Fibroblast of villous mesenchyme (primary cell): ENCODE measurements at regions not wholly inside any gene's neighbourhood (a gene's known extent, or its start where the extent isn't known, plus 50 kb on each side); places are given as distances from the start of the nearest gene placed in this dataset.
"Not testable (repeated sequence)": the region's sequence is repeated elsewhere in the genome, so short reads cannot be mapped to it uniquely, and the experiment has no call there.

Experiments
- DNase-seq: peaks from one replicate; pipeline ENCODE4 v3.0.0-alpha.2; 2010; ENCODE audit warnings: low read depth
- H3K4me3 ChIP-seq: 2 replicates; pipeline ENCODE4 v1.5.1; 2011; ENCODE audit warnings: low read depth, mild to moderate bottlenecking, low read length
- TF ChIP-seq, protein P1 (sequence below): IDR thresholded peaks from 2 replicates; pipeline ENCODE4 v1.5.1; 2012; ENCODE audit warnings: low read depth, mild to moderate bottlenecking, low read length; ENCODE audit not compliant: insufficient read depth

GRCh38 chr22:34841911-34842310 lies 224.0 kb upstream of the ISX start:
- DNase-seq: no peak
- H3K4me3 ChIP-seq: no peak overlapping the region
- TF ChIP-seq, protein P1, sequence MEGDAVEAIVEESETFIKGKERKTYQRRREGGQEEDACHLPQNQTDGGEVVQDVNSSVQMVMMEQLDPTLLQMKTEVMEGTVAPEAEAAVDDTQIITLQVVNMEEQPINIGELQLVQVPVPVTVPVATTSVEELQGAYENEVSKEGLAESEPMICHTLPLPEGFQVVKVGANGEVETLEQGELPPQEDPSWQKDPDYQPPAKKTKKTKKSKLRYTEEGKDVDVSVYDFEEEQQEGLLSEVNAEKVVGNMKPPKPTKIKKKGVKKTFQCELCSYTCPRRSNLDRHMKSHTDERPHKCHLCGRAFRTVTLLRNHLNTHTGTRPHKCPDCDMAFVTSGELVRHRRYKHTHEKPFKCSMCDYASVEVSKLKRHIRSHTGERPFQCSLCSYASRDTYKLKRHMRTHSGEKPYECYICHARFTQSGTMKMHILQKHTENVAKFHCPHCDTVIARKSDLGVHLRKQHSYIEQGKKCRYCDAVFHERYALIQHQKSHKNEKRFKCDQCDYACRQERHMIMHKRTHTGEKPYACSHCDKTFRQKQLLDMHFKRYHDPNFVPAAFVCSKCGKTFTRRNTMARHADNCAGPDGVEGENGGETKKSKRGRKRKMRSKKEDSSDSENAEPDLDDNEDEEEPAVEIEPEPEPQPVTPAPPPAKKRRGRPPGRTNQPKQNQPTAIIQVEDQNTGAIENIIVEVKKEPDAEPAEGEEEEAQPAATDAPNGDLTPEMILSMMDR: no peak

GRCh38 chr22:34842630-34843029 lies 223.3 kb upstream of the ISX start:
- DNase-seq: no peak
- H3K4me3 ChIP-seq: no peak overlapping the region
- TF ChIP-seq, protein P1: no peak

- H3K4me3 ChIP-seq, DNase-seq: not testable (repeated sequence)
Observed at GRCh38 chr22:34843743-34844142, 222.2 kb upstream of the ISX start.

DNA sequence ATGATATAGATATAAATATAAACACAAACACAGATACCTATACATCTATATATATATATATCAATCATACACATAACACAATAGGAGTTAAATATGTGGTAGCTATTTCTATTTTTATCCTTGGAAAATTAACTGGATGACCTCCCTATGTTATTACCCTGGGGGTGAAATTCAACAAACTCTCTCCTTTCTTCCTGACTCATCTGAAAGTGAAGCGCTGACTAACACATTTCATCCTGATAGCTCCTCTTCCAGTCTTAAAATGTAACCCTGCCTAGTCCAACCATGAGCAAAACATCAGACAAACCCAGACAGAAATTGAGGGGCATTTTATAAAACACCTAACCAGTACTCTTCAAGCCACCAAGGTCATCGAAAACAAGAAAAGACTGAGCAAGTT lies 220.6 kb upstream of the ISX start:
- TF ChIP-seq, protein P1: no peak
- DNase-seq: no peak
- no peak overlapping the region for H3K4me3 ChIP-seq

DNA sequence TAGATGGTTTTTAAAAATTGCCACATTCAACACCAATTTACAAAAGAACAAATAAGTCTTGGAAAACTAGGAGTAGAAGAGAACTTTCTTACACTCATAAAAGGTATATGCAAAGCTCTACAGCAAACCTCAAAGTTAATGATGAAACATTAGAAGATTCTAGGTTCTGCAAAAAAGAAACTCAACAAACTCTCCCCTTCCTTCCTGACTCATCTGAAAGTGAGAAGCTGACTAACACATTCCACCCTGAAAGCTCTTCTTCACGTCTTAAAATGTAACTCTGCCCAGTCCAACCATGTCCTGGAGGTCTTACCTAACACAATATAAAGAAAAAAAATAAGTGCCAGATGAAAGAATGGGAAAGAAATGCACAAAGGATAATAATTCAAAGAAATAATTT lies 218.9 kb upstream of the ISX start:
- TF ChIP-seq, protein P1: no peak
- no peak overlapping the region for H3K4me3 ChIP-seq
- no peak for DNase-seq

GRCh38 chr22:34849965-34850364 lies 216.0 kb upstream of the ISX start:
- TF ChIP-seq, protein P1: no peak
- no peak overlapping the region for H3K4me3 ChIP-seq
- DNase-seq: no peak

DNA sequence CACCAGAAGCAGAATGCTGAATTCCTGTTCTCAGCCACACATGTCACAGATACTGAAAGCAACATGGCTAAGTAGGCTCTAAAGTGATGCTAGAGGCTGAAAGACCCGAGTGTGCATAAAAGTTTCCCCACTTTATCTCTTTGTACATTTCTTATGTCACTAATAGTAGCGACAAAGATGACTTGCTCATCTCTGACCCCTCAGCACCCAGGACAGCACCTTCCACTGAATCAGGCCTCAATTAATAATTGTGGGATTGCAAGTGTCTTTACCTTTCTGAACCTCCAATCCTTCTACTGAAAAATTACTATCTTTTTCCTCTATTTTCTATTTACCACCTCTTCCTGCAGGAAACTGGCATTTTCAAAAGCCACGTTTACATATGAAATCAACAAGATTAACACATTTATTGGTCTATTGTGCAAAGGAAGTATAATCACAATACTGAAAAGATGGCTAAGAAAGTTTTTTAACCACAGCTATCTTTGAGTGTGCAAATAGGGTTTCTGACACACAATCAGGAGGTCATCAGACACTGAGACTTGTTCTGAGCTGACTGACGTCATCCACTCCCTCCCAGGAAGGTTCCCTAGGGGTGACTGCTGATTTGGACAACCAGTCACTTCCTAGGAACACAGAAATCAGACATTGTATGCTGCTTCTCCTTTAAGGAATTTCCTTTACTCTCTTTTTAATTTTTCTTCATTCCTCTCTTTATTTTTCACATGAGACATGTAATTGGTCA lies 213.9 kb upstream of the ISX start:
- no peak for DNase-seq
- no peak overlapping the region for H3K4me3 ChIP-seq
- TF ChIP-seq, protein P1: no peak
